Left ventricle myocardium superior (tissue), 1 donor: ENCODE measurements at regions not wholly inside any gene's neighbourhood (a gene's known extent, or its start where the extent isn't known, plus 50 kb on each side); places are given as distances from the start of the nearest gene placed in this dataset.

Source experiments
- ATAC-seq: fragments of 200-7000 bp; cut with Tn5 transposase; one replicate; pipeline ENCODE4 v1.9.1; 2020; ENCODE audit warnings: mild to moderate bottlenecking, moderate library complexity
- DNase-seq: peaks from one replicate; pipeline ENCODE4 v3.0.0-alpha.2; 2020
- intact Hi-C: fragments of 100-400 bp; cut with micrococcal nuclease; formaldehyde crosslinking; loops from one replicate; pipeline ENCODE4 v1.11.0; 2022
- donor health status: DM: no; HTN: yes; CAD: no; lungs with severe emphysema.

DNA sequence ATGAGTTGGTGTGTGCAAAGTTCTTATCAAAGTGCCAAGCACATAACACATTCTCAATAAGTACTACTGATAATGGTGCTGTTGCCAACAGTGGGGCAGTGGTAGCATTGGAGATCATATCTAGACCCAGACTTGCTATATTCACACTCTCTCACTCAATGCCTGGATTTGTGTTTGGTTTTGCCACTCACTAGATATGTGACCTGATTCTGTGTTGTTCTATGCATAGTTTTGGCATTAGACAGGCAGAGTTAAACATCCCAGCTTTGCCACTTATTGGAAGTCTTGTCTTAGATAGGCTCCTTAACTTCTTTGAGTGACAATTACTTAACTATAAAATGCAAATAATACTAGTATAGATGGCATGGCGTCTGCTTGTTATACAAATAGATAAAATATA is 642.6 kb upstream of the CCDC179 start:
- intact Hi-C loops: no loop called here
- DNase-seq (no peak), ATAC-seq (no peak)

DNA sequence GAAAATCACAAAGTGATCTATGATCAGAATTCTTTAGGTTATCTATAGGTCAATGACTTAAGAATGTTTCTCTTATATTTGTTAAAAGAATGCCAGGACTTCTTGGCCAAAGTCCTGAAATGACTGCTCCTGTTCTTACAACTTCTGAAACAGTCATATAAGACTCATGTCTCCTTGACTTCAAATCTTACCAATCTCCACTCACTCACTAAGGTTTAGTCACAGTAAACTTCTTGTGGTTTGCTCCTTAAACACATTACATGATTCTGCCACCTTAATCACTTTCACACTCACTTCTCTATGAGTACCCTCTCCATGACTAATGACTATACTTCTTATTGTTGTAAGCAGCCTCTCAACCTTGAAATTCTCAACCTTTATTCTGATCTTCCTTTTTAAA is 648.7 kb upstream of the CCDC179 start:
- intact Hi-C loops: no loop called here
- DNase-seq (no peak), ATAC-seq (no peak)

DNA sequence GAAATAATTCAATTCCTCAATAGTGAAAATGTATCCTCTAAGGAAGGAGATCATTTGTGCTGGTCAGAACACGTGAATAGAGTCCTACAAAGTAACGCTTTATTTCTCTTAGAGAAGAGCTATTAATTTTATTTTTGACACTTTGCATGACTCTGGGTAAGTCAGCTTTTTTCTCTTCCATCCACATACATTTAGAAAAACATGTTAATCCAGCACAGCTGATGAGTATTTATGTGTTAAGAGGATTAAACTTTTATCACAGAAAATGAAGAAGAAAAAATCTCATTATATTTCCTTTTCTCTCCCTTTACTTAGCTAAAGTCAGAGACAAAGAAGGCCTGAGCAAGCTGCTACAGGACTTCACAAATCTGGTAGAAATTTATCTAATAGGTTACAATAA is 649.5 kb upstream of the CCDC179 start:
- DNase-seq (no peak), ATAC-seq (no peak)
- intact Hi-C loops: no loop called here

DNA sequence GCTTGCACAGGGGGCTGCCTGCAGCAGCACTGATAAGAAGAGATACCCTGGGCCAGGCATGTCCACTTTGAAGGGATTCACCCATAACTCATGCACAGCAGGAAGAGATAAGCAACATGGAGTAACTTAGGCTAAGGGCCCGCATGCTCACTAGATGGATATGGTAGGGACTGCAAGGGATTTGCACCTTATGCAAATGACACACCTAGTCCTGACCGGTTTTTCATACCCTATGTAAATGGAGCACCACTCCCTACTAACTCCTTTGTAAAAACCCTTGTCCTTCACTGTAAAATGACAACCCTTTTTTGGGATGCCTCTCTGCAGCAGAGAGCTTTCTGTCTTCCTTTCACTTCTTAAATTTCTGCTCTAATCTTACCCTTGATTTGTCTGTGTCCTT is 658.9 kb upstream of the CCDC179 start:
- ATAC-seq: no peak
- intact Hi-C loops: no loop called here
- DNase-seq: no peak

DNA sequence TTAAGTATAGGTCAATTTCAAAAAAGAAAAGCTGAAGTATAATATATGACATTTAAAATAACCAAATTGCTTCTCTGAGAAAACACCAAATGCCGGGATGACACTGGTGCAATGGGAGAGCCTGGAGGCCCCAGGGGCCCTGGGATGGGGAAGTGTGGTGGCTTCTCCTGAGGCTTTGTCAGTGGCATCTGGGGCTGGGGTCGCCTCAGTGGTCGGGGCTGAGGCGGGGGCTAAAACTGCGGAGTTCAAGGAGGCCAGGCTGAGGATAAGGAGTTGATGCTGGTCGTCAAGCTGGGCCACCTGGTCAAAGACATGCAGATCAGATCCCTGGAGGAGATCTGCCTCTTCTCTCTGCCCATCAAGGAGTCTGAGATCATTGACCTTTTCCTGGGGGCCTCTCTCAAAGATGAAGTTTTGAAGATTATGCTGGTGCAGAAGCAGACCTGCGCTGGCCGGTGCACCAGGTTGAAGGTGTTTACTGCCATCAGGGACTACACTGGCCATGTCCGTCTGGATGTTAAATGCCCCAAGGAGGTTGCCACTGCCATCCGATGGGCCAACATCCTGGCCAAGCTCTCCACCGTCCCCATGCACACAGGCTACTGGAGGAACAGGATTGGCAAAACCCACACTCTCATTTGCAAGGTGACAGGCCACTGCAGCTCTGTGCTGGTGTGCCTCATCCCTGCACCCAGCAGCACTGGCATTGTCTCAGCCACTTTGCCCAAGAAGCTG is 660.1 kb upstream of the CCDC179 start:
- ATAC-seq (no peak), DNase-seq (peak; percentile 8)
- intact Hi-C loops: no loop called here

DNA sequence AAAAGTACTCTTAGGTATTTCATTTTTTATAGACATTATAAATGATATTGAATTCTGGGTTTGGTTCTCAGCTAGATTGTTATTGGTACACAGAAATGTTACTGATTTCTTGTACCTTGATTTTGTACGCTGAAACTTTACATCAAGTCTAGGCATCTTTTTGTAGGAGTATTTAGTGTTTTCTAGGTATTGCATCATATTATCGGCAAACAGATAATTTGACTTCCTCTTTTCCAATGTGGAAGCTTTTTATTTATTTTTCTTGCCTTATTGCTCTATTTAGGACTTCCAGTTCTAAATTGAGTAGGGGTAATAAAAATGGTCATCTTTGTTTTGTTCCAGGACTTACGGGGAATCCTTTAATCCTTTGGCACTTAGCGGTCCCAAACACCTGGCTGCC is 676.6 kb upstream of the CCDC179 start:
- intact Hi-C loops: no loop called here
- ATAC-seq: no peak
- DNase-seq: no peak

DNA sequence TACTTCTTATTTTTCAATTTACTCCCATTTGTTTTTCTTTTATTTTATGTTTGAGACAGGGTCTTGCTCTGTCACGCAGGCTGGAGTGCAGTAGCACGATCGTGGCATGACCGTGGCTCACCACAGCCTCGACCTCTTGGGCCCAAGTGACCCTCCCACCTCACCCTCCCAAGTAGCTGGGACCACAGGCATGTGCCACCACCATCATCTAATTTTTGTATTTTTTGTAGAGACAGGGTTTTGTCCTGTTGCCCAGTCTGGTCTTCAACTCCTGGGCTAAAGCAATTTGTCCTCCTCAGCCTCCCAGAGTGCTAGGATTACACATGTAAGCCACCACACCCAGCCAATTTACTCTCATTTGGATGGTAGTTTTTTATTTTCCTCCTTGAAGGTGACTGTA is 679.3 kb upstream of the CCDC179 start:
- DNase-seq: no peak
- intact Hi-C loops: no loop called here
- ATAC-seq: no peak

DNA sequence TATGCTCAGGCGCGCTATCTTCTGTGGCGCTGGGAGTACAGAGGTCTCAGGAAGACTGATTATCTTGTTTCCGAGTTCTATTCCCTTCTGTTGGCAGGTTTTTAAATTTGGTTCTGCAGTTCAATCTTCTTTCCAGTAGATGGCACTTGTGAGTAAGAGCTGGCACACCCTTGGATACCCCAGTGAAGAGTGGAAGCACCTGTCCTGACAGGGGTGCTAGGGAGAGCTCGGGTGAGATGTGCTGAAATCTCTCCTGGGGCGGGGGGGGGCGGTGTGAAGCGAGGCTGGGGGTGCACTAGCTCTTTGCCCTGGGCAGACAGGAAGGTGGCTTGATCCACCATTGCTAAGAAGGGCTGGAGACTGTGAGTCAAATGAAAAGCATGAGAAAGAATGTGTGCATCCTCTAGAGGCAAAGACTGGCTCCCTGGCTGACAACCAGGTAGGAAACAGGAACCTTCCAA is 679.9 kb upstream of the CCDC179 start:
- intact Hi-C loops: no loop called here
- no peak for ATAC-seq
- no peak for DNase-seq

DNA sequence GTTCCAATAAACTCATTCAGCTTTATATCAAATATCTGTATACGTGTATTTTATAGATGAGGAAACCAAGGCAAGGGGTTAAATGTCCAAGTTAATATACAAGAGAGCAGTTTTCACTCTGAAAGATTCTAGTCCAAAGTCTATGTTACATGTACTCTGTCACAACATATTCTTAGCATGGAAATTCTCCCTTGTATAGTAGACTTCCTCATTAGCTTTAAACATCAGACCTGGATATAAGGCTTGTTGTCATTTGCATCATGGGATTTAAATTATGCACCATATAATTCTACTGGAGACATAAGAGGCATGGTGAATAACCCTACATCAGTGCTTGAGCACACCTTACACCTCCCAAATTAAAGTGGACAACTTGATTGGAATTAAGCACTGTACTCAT is 681.9 kb upstream of the CCDC179 start:
- intact Hi-C loops: no loop called here
- ATAC-seq (no peak), DNase-seq (no peak)

DNA sequence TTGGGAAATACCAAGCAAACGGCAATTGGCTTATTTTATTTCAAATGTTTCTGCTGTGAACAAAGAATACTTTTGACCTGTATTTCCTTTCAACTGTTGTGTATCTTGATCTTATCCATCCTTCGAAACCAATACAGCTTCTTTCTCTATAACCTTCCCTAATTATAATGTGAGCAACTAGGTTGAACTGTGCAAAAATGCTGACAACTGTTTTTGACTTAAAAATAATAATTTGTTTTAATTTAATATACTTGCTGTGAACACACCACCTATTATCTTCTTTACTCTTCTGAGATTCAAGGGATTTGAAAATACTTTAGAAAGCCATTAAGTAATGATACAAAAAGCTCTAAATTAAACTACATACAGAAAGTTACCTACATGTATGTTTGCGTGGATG is 682.5 kb upstream of the CCDC179 start:
- no peak for ATAC-seq
- intact Hi-C loops: no loop called here
- DNase-seq: no peak

DNA sequence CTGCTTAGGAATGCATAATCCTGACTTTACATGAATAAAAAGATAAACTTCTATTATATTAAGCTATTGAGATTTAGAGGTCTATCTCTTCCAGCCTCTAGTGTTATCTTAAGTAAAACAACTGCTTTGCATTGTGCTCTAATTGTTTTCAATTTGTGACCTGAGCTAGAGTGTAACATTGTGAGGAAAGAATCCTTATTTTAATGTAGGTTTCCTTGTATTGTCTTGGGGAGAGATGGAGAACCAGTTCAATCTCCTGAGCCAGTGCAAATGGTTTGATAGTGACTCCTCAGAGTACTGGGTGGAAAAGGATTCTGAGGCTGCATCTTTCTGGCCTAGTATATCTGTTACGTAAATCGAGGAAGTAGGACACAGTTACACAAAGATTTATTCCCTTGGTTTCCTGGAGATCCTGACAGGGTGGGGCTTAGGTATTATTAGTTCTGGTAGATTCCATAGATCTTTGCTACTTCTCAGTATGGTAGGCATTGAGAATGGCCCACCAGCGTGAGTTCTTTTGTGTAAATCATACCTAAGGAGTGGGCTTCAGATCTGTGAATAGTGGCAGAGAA is 683.5 kb upstream of the CCDC179 start:
- DNase-seq: no peak
- intact Hi-C loops: no loop called here
- no peak for ATAC-seq

DNA sequence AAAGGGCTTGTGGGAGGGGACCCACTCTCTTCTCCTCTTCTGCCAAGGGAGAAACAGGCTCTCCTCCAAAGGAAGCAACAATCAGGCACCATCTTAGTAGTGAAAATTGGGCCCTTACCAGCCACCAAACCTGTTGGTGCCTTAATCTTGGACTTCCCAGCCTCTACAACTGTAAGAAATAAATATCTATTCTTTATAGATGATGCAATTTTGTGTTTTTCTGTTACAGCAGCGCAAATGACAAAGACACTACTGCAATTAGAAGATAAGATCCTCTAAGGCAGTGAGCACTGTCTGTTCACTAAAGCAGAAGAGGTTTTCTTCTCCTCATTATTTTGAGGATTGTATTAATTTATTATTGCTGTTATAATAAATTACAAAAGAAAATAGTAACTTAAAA is 691.4 kb upstream of the CCDC179 start:
- intact Hi-C loops: no loop called here
- DNase-seq: no peak
- ATAC-seq: no peak

DNA sequence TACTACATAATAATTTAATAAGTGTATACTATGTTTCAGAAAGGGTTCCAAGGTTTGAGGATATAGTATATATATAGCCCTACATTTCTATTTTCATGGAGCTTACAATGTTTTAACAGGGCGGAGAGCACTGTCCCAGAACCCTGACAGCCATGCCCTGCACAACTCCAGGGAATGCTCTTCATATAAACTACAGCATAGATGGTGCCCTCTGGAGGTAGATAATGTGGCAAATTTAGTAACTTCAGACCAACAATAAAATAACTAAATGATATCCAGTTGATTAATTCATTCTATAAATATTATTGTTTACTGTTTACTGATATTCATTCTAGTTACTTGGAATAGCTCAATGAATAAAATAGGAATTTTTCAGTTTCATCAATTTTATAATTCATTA is 693.7 kb upstream of the CCDC179 start:
- DNase-seq (no peak), ATAC-seq (no peak)
- intact Hi-C loops: no loop called here

DNA sequence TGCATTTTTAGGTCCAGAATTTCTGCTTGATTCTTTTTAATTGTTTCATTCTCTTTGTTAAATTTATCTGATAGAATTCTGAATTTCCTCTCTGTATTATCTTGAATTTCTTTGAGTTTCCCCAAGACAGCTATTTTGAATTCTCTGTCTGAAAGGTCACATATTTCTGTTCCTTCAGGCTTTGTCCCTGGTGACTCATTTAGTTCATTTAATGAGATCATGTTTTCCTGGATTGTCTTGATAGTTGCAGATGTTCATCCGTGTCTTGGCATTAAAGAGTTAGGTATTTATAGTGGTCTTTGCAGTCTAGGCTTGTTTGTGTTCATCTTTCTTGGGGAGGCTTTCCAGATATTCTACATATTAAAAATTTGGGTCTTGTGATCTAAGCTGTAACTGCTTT is 694.8 kb upstream of the CCDC179 start:
- ATAC-seq: no peak
- DNase-seq: no peak
- intact Hi-C loops: no loop called here

DNA sequence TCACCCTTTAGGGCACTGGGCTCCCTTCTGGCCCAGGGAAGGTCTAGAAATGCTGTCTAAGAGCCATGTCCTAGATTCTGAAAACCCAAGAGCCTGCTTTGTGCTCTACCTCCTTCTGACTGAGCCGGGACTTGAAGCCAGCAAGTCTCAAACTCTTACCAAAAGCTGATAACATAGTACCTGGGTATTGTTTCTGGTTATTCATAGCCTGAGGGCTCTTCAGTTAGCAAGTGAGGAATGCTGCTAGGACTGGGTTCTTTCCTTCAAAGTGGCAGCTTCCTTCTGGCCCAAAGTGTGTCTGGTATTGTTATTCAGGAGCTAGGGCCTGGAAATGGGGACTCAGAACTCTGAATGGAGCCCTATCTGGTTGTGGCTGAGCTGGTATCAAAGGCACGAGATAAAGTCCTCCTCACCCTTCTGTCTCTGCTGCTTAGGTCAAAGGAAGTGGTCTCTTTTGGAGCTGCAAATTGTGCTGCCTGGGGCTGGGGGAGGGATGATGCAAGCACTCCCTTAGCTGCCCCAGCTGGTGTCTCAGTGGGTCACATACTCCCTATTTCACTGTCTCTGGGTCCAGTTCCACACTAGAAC is 696.0 kb upstream of the CCDC179 start:
- intact Hi-C loops: no loop called here
- DNase-seq (no peak), ATAC-seq (no peak)

DNA sequence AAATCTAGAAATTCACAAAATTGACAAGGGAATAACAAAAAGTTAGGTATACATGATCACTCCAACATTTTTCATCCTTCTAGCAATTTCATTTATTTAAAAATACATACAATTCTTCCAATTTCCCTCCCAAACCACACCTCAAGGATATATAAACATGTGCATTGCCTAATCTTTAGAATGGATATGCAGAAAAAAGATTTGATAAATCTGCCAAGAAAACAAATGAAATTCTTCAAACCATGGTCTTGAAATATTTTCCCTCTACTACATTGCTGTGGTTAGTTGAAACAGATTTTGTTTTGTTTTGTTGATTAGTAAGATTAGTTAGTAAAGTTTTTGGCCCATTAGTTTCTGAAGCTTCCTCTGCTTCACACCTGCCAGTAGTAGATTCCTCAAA is 703.3 kb upstream of the CCDC179 start:
- DNase-seq (no peak), ATAC-seq (no peak)
- intact Hi-C loops: no loop called here

DNA sequence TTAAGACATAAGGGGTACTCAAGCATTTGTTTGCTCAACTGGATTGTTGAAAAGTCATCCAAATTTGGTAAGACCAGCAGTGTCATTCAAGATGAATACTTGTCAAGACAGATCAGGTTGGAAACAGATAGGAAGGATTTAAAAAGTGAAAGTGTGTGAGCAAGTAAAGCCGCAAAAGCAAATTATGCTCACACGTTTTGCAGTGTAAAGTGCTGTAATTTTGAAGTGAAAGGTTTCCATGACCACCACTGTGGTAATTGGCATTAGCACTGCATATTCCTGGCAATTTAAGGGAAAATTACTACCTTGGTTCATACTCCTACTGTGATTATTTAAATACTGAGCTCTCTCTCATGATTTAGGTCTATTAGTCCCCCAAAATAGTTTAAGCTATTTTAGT is 704.1 kb upstream of the CCDC179 start:
- intact Hi-C loops: no loop called here
- DNase-seq: no peak
- no peak for ATAC-seq

DNA sequence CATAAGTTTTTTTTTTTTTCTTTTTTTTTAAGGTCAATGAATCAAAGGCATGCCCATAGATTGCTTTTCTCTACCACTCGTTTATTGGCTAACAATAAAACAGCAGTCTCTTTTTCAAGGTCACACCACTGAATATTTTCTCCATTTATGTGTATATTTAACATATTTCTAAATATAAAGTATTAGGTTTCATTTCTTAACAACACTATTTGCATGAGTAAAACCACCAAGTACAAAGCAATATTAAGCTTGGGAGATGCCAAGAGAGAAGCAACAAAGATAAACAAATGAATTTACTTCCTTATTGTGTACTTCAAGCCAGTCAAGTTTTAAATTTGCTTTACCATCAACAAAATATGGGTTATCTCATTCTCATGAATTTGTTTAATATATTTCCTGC is 708.9 kb upstream of the CCDC179 start:
- intact Hi-C loops: no loop called here
- ATAC-seq: no peak
- no peak for DNase-seq

DNA sequence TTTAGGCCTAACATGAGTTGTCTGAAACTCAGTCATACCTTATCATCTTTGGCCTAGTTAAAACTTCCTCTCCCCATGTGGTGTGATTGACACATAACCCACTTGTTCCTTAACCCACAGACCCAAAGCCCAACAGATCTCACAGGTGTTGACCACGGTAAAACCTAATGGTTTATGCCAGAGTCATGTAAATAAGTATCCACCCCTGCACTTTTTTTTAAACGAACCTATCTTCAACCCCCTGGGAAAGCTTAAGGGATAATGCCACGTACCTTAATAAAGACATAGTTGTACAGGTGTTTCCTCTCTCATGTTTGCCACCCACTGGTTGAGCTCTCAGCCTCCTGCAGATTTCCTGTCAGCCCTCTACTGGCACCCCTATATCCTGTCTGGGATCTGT is 709.3 kb upstream of the CCDC179 start:
- intact Hi-C loops: no loop called here
- DNase-seq: no peak
- no peak for ATAC-seq

DNA sequence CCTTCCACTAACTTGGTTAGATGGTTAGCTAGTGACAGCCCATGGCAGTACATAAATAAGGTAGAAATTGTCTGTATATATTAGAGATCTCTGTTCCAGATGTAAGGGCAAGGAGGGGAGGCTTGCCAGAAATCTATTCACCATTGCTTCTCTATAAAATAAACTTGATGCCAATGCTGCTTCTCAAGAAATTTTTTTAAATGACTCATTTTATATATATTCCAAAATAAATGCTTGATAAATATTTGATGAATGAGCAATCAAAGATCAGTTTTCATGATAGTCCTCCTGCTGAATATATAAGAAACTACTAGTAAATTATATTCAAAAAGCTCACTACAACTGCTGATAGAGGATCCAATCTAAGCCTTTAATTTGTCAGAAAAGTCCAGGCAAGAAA is 710.6 kb upstream of the CCDC179 start:
- ATAC-seq: no peak

DNA sequence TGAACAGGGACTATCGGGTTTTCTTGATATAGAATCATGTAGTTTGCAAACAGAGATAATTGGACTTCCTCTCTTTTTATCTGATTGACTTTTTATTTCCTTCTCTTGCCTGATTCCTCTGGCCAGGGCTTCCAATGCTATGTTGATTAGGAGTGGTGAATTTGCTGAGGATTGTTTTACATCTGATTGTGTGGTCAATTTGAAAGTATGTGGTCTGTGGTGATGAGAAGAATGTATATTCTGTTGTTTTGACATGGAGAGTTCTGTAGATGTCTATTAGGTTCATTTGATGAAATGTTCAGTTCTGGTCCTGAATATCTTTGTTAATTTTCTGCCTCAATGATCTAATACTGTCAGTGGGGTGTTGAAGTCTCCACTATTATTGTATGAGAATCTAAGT is 713.2 kb upstream of the CCDC179 start:
- intact Hi-C loops: no loop called here
- no peak for ATAC-seq
- DNase-seq: no peak

More for the DNA sequence above, 710.6 kb upstream of the CCDC179 start:
- intact Hi-C loops: no loop called here
- no peak for DNase-seq
